A549 (cell line): ENCODE measurements at regions not wholly inside any gene's neighbourhood (a gene's known extent, or its start where the extent isn't known, plus 50 kb on each side); places are given as distances from the start of the nearest gene placed in this dataset.

Experiments used
- ATAC-seq, 2 experiments: fragments of 200-7000 bp in 1 of 2; fragments of >200 bp in 1 of 2; cut with Nextera tagmentation in 1 of 2; cut with Tn5 transposase in 1 of 2; 3 replicates each; pipeline versions ENCODE4 v1.8.0 to v1.9.1; 2018 to 2020; ENCODE audit warnings: mild to moderate bottlenecking in 1 of 2, moderate library complexity in 1 of 2
- CTCF ChIA-PET: fragments of 300-600 bp; sonication (Branson Sonifier 250); formaldehyde crosslinking; extraction: SDS; loops from one replicate; lab custom pipeline; 2021; ENCODE audit warnings: antibody characterized with exemption, inconsistent platforms; lab: Yijun Ruan, JAX
- POLR2A ChIA-PET: fragments of 350-600 bp; formaldehyde crosslinking; extraction: SDS; loops from one replicate; lab custom pipeline; 2021; ENCODE audit warnings: antibody characterized with exemption, inconsistent platforms; lab: Yijun Ruan, JAX
- DNase-seq, 2 experiments: peaks; one replicate each; pipeline versions ENCODE4 v3.0.0 to v3.0.0-alpha.2; 2011 to 2016; ENCODE audit warnings: low read depth in 1 of 2, low spot score in 1 of 2
- FAIRE-seq: peaks from 2 replicates; lab custom pipeline; 2011; peaks lifted over from hg19 to GRCh38; lab: Jason Lieb, UNC
- H3K27ac ChIP-seq, 2 experiments: fragments of >200 bp; sonication (Bioruptor Twin); formaldehyde crosslinking; 3 replicates each; pipeline ENCODE4 v1.5.1; 2016 to 2017
- H3K4me1 ChIP-seq: fragments of >200 bp; sonication (Bioruptor Twin); formaldehyde crosslinking; 3 replicates; pipeline ENCODE4 v1.6.1; 2016
- H3K4me2 ChIP-seq: fragments of >200 bp; sonication (Bioruptor Twin); formaldehyde crosslinking; 3 replicates; pipeline ENCODE4 v1.6.1; 2016
- H3K4me3 ChIP-seq: fragments of >200 bp; sonication (Bioruptor Twin); formaldehyde crosslinking; 3 replicates; pipeline ENCODE4 v1.5.1; 2016
- H3K9me3 ChIP-seq: fragments of >200 bp; sonication (Bioruptor Twin); formaldehyde crosslinking; 3 replicates; pipeline ENCODE4 v1.6.1; 2016
- BHLHE40 ChIP-seq: IDR thresholded peaks from 2 replicates; pipeline ENCODE4 v1.6.1; 2012; ENCODE audit warnings: low read depth, low read length, inconsistent platforms
- CEBPB ChIP-seq, 2 experiments: fragments of >200 bp in 1 of 2; sonication (Bioruptor Twin) in 1 of 2; formaldehyde crosslinking in 1 of 2; IDR thresholded peaks; 2 replicates each; pipeline ENCODE4 v1.6.1; 2012 to 2016
- CHD2 ChIP-seq: fragments of 150-350 bp; IDR thresholded peaks from 2 replicates; pipeline ENCODE4 v1.6.1; 2014; ENCODE audit warnings: low read length; ENCODE audit not compliant: partially characterized antibody
- EP300 ChIP-seq, 2 experiments: fragments of >200 bp; sonication (Bioruptor Twin); formaldehyde crosslinking; IDR thresholded peaks; 2 replicates in 1 of 2; 3 replicates in 1 of 2; pipeline ENCODE4 v1.6.1; 2016 to 2017
- ESRRA ChIP-seq: fragments of 150-350 bp; IDR thresholded peaks from 2 replicates; pipeline ENCODE4 v1.6.1; 2014; ENCODE audit warnings: mild to moderate bottlenecking, low read length, borderline replicate concordance
- FOSB ChIP-seq: fragments of 250-450 bp; sonication (Bioruptor Pico); IDR thresholded peaks from 2 replicates; pipeline ENCODE4 v1.5.0; 2020; ENCODE audit warnings: mild to moderate bottlenecking, moderate library complexity
- HEYL ChIP-seq: fragments of 250-450 bp; sonication (Bioruptor Pico); IDR thresholded peaks from 2 replicates; pipeline ENCODE4 v1.8.0; 2021; ENCODE audit warnings: mild to moderate bottlenecking, moderate library complexity
- HOXA7 ChIP-seq: fragments of 250-450 bp; sonication (Bioruptor Pico); IDR thresholded peaks from 2 replicates; pipeline ENCODE4 v1.5.0; 2020; ENCODE audit warnings: mild to moderate bottlenecking, moderate library complexity
- HOXB13 ChIP-seq: fragments of 250-450 bp; sonication (Bioruptor Pico); IDR thresholded peaks from 2 replicates; pipeline ENCODE4 v1.5.0; 2020; ENCODE audit warnings: low read depth, mild to moderate bottlenecking, moderate library complexity
- KDM5A ChIP-seq: fragments of 200-600 bp; sonication (generic); IDR thresholded peaks from 2 replicates; pipeline ENCODE4 v1.6.1; 2016; ENCODE audit warnings: antibody characterized with exemption, mild to moderate bottlenecking
- MAFK ChIP-seq: fragments of 450-650 bp; IDR thresholded peaks from 2 replicates; pipeline ENCODE4 v1.6.1; 2014; ENCODE audit not compliant: partially characterized antibody
- MAZ ChIP-seq: fragments of 150-350 bp; IDR thresholded peaks from 2 replicates; pipeline ENCODE4 v1.6.1; 2014; ENCODE audit warnings: antibody characterized with exemption, low read depth, low read length, borderline replicate concordance
- NPAS2 ChIP-seq: fragments of 250-450 bp; sonication (Bioruptor Pico); IDR thresholded peaks from 2 replicates; pipeline ENCODE4 v1.8.0; 2022; ENCODE audit warnings: mild to moderate bottlenecking, moderate library complexity, borderline replicate concordance
- POLR2AphosphoS2 ChIP-seq: conservative IDR thresholded peaks from 2 replicates; pipeline ENCODE4 v1.6.1; 2012; ENCODE audit warnings: low read length, improper control_type of control experiment, inconsistent platforms
- RAD21 ChIP-seq, 2 experiments: fragments of >200 bp in 1 of 2; sonication (Bioruptor Twin) in 1 of 2; formaldehyde crosslinking in 1 of 2; IDR thresholded peaks in 1 of 2; conservative IDR thresholded peaks in 1 of 2; 2 replicates in 1 of 2; 3 replicates in 1 of 2; pipeline ENCODE4 v1.6.1; 2012 to 2018; ENCODE audit warnings: inconsistent platforms in 1 of 2
- RARB ChIP-seq: fragments of 250-450 bp; sonication (Bioruptor Pico); IDR thresholded peaks from 2 replicates; pipeline ENCODE4 v1.8.0; 2021; ENCODE audit warnings: mild to moderate bottlenecking, moderate library complexity
- SMC3 ChIP-seq: fragments of >200 bp; sonication (Bioruptor Twin); formaldehyde crosslinking; IDR thresholded peaks from 3 replicates; pipeline ENCODE4 v1.6.1; 2018; ENCODE audit warnings: inconsistent platforms
- TP53 ChIP-seq: fragments of 250-450 bp; sonication (Bioruptor Pico); IDR thresholded peaks from 2 replicates; pipeline ENCODE4 v1.5.0; 2021; ENCODE audit warnings: mild to moderate bottlenecking, moderate library complexity
- USF2 ChIP-seq: fragments of 450-650 bp; IDR thresholded peaks from 2 replicates; pipeline ENCODE4 v1.6.1; 2014; ENCODE audit warnings: antibody characterized with exemption
- ZFP36 ChIP-seq: fragments of 450-650 bp; IDR thresholded peaks from 2 replicates; pipeline ENCODE4 v1.6.1; 2014; ENCODE audit warnings: borderline replicate concordance; ENCODE audit not compliant: partially characterized antibody
- WGBS: methylation state at CpG from one replicate; pipeline ENCODE4 v1.1.6; 2017; ENCODE audit errors: missing lambda C conversion rate; 5-methylcytosine and 5-hydroxymethylcytosine counted together
- TF ChIP-seq, protein P1 (sequence below): fragments of 200-600 bp; sonication (generic); IDR thresholded peaks from 2 replicates; pipeline ENCODE4 v1.6.1; 2016; ENCODE audit warnings: antibody characterized with exemption, mild to moderate bottlenecking, moderate library complexity
- TF ChIP-seq, protein P2 (sequence below): IDR thresholded peaks from 2 replicates; pipeline ENCODE4 v1.6.1; 2012; ENCODE audit warnings: low read depth, borderline replicate concordance

DNA sequence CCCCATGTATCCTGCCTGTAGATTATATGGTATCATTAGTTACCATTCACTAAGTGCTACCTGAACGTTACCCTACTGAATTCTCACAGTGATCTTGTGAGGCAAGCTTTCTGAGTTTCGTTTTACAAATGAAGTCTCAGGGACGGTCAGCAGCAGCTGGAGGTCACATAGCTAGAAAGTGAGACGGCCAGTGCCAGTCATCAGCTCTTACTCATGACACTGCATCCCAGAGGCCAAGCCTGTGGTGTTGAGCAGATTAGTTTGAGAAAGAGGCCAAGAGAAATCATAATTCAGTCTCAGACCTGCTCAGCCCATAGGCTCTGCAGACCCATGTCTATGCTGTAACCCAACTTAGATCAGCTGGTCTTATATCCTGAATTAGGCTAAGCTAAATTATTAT is 95.7 kb upstream of the EGFLAM start:
- Histone ChIP-seq H3K4me1 (no peaks in the 10 kb centered on the region), H3K9me3 (no peaks in the 10 kb centered on the region), H3K4me2 (no peak overlapping the region), H3K27ac (no peak overlapping the region), H3K4me3 (no peak overlapping the region)
- ATAC-seq, result no peak; a peak in 1 of 6 replicates
- ChIA-PET CTCF (no interaction called here), POLR2A (no interaction called here)
- no peak for DNase-seq
- FAIRE-seq, result no peak
- WGBS, result 16% methylated on average over 4 of the region's 4 CpGs
- no peak for TF ChIP-seq KDM5A
- no peak for TF ChIP-seq MAFK
- TF ChIP-seq SMC3, result no peak
- no peak for TF ChIP-seq NPAS2
- TF ChIP-seq RARB (CRISPR knock-in tag), result no peak
- TF ChIP-seq TP53 (CRISPR knock-in tag), result no peak
- TF ChIP-seq HEYL (CRISPR knock-in tag), result no peak
- no peak for TF ChIP-seq CEBPB (IDR thresholded peaks at IDR 0.05)
- no peak for TF ChIP-seq USF2
- no peak for TF ChIP-seq POLR2AphosphoS2
- no peak for TF ChIP-seq ZFP36

GRCh38 chr5:38157024-38157423 is 101.3 kb upstream of the EGFLAM start:
- DNase-seq (no peak), ATAC-seq (no peak), FAIRE-seq (no peak)
- WGBS, result 3% methylated on average over 2 of the region's 2 CpGs
- no peak for TF ChIP-seq HOXB13 (CRISPR knock-in tag)
- TF ChIP-seq, protein P1, sequence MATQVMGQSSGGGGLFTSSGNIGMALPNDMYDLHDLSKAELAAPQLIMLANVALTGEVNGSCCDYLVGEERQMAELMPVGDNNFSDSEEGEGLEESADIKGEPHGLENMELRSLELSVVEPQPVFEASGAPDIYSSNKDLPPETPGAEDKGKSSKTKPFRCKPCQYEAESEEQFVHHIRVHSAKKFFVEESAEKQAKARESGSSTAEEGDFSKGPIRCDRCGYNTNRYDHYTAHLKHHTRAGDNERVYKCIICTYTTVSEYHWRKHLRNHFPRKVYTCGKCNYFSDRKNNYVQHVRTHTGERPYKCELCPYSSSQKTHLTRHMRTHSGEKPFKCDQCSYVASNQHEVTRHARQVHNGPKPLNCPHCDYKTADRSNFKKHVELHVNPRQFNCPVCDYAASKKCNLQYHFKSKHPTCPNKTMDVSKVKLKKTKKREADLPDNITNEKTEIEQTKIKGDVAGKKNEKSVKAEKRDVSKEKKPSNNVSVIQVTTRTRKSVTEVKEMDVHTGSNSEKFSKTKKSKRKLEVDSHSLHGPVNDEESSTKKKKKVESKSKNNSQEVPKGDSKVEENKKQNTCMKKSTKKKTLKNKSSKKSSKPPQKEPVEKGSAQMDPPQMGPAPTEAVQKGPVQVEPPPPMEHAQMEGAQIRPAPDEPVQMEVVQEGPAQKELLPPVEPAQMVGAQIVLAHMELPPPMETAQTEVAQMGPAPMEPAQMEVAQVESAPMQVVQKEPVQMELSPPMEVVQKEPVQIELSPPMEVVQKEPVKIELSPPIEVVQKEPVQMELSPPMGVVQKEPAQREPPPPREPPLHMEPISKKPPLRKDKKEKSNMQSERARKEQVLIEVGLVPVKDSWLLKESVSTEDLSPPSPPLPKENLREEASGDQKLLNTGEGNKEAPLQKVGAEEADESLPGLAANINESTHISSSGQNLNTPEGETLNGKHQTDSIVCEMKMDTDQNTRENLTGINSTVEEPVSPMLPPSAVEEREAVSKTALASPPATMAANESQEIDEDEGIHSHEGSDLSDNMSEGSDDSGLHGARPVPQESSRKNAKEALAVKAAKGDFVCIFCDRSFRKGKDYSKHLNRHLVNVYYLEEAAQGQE, result no peak
- no peak for TF ChIP-seq RAD21 (conservative IDR thresholded peaks at IDR 0.05 in 1 of 2, IDR thresholded peaks at IDR 0.05 in 1 of 2)
- TF ChIP-seq FOSB (CRISPR knock-in tag), result no peak
- no peak for TF ChIP-seq ZFP36
- Histone ChIP-seq H3K4me2 (no peak overlapping the region), H3K9me3 (no peaks in the 10 kb centered on the region), H3K4me1 (no peaks in the 10 kb centered on the region), H3K4me3 (no peak overlapping the region), H3K27ac (no peak overlapping the region)
- ChIA-PET POLR2A (no interaction called here), CTCF (interaction anchor here (1.0 to 1.9 kb wide), 2 partner anchors 9 to 36 kb away, joined by 3 to 12 read pairs; no protein-coding TSS in a partner anchor)

DNA sequence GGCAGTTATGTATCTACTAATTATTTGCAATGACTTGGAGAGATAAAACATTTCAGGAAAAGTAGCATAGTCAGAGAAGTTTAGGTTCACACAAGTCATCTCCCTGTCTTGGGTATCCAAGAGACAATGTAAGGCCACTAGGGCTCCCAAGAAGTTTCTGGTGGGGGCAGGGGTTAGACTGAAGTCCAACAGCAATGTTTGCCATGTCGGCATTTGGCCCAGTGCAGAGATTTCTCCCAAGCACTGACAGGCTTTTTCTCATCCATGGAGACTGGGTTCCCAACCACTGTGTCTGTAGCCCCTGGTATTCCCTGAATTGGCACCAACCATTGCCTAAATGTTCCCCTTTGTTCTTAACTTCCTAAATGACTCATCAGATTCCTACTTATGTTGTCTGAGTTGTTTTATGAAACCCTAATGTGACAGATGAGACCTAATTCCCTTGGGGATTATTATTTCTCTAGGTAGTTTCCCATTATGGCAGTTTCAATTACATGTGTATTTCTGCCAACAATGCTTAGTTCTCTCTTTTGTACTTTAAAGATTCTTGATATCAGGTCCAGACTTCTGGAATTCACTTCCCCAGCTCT is 103.6 kb upstream of the EGFLAM start:
- Histone ChIP-seq H3K9me3 (no peaks in the 10 kb centered on the region), H3K27ac (no peak overlapping the region), H3K4me2 (no peak overlapping the region)
- DNase-seq, result no peak
- WGBS, result 0% methylated on average over 1 of the region's 1 CpG
- TF ChIP-seq HOXA7 (CRISPR knock-in tag) (no peak), USF2 (no peak), NPAS2 (no peak), ESRRA (no peak), MAZ (no peak), EP300 (IDR thresholded peaks at IDR 0.05) (no peak), BHLHE40 (no peak), CHD2 (no peak)
- TF ChIP-seq, protein P2, sequence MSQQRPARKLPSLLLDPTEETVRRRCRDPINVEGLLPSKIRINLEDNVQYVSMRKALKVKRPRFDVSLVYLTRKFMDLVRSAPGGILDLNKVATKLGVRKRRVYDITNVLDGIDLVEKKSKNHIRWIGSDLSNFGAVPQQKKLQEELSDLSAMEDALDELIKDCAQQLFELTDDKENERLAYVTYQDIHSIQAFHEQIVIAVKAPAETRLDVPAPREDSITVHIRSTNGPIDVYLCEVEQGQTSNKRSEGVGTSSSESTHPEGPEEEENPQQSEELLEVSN, result no peak
- TF ChIP-seq, all 56 proteins: peak for 0
- FAIRE-seq, result no peak
- Histone ChIP-seq H3K4me1 (no peaks in the 10 kb centered on the region), H3K4me3 (no peak overlapping the region)
- ChIA-PET POLR2A (no interaction called here), CTCF (no interaction called here)
- no peak for ATAC-seq
